GM12872 (cell line): ENCODE measurements at regions not wholly inside any gene's neighbourhood (a gene's known extent, or its start where the extent isn't known, plus 50 kb on each side); places are given as distances from the start of the nearest gene placed in this dataset.

Experiments
- CTCF ChIP-seq: IDR thresholded peaks from 3 replicates; pipeline ENCODE4 v1.5.1; 2011; ENCODE audit warnings: low read depth, mild to moderate bottlenecking, low read length, moderate library complexity; ENCODE audit not compliant: insufficient read depth

GRCh38 chr2:125108251-125108650 lies 1083.2 kb downstream of the CNTNAP5 start:
- TF ChIP-seq CTCF = no peak

GRCh38 chr2:125125902-125126301 lies 1100.8 kb downstream of the CNTNAP5 start:
- TF ChIP-seq CTCF = no peak

GRCh38 chr2:125160947-125161346 lies 1135.9 kb downstream of the CNTNAP5 start:
- TF ChIP-seq CTCF = no peak

- no peak for TF ChIP-seq CTCF
These were observed 1142.1 kb downstream of the CNTNAP5 start for GRCh38 chr2:125167152-125167551.

- TF ChIP-seq CTCF = no peak
These were observed 1142.7 kb downstream of the CNTNAP5 start for GRCh38 chr2:125167820-125168219.

GRCh38 chr2:125168442-125168841 lies 1143.4 kb downstream of the CNTNAP5 start:
- TF ChIP-seq CTCF = no peak

GRCh38 chr2:125169022-125169763 lies 1144.1 kb downstream of the CNTNAP5 start:
- no peak for TF ChIP-seq CTCF
